HL-60/S4 treated with retinoic acid at 250 ng/mL for 4 days and 3 days (cell line): ENCODE measurements at regions not wholly inside any gene's neighbourhood (a gene's known extent, or its start where the extent isn't known, plus 50 kb on each side); places are given as distances from the start of the nearest gene placed in this dataset.
"Not testable (repeated sequence)": the region's sequence is repeated elsewhere in the genome, so short reads cannot be mapped to it uniquely, and the experiment has no call there.

Source experiments
- in situ Hi-C: fragments of 300-500 bp; cut with MboI; formaldehyde crosslinking; loops from 2 replicates; pipeline ENCODE4 v1.7.0; 2022; ENCODE audit warnings: low sequenced_read_pairs

DNA sequence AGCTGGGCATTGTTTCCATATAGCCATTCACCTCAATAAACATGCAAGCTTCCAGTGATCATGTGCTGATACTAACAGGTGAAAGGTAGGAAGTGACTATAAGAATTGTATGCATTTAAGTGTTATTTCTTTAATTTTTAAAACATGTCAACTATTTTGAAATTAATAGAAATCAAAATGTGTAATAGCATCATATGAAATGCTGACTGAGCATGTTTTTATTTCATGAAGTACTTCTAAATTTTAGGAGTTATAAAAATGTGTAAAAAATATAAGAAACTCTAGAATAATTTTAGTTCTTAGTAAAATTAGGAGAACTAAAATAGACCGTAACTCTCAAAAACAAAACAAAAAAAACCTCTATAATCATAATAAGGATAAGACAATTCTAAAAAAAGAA, 229.3 kb upstream of the ARPP21 start:
- in situ Hi-C loops, result no loop called here

DNA sequence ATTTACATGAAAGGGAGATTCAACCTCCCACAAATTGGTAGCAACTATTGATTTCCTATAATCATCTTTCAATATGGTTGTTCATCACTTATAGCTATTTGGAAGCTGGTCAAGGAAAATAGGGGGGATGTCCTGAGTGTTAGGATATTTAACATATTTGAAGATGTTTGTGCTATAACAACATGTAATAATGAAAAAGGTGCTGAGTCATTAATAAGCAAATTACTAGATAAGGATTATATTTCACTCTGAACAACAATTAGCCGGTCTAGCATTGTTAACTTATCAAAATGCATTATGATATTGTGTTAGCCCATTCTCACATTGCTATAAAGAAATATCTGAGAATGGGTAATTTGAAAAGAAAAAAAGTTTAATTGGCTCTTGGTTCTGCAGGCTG, 225.8 kb upstream of the ARPP21 start:
- in situ Hi-C loops, result no loop called here

DNA sequence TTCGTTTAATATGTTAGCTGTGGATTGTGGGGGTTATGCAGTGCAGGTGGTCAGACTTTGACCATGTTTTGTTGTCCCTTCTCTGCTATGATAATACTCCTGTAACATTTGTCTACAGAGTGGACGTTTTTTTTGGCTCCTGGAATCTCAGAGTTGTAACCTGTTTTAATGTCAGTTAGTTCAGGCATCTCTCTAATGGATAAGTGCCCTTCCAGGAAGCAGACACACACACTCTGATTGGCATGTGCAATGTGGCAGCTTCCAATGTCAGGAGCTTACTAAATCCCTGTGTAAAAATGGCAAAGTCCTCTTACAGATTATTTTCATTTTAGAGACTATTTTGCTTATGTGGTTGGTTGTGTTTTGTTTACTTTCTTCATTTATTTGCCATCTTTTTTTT, 222.2 kb upstream of the ARPP21 start:
- in situ Hi-C loops, result no loop called here

DNA sequence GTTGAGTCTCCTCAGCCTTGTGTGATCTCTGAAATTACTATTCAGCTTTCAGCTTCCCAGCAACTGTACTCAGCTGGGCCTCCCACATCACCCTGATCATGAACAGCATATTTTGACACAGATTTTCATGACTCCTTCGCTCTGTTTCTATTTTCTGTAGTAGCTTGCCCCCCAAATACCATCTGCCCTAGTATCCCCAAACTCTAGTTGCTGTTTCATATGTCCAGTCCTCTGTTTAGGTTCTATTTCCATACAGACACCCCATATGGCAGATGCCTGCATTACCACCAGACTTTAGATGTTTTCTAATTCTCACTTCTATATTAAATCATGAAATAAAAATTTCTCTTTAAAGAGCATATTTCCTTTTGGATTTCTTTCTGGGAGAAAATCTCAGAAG, 217.2 kb upstream of the ARPP21 start:
- in situ Hi-C loops, result no loop called here

DNA sequence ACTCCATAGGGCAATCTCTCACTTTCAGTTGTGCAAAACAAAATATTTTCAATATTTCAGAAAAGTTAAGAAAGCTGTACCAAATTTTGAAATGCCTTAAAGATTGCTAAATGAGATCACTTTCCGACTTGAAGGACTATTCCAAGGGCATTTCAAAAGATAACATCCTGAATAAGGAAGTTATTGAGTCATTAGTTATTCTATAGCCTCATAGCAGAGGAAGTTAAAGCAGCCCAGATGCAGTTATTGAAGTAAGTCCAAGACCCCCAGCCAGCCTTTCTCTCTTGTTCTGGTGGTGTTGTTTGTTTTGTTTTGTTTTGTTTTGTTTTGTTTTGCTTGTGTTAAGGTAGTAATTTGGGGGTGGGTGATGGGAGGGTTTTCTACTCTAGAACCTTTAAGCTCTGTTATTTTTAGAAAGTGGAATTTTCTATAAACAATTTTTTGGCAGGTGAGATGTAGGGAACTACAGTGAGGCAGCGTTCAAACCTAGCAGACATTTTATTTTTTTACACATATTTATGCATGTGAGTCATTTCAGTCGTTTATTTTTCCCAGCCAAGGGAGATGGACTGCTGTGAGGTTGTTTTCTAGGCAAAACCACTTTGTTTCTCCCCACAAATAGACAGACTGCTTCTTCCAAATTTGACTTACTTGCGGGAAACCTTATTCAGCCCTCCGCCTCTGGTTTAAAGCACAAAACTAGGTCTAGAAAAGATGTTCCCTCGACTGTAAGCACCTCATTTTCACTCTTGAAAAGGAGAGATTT, 216.3 kb upstream of the ARPP21 start:
- in situ Hi-C loops, result no loop called here

DNA sequence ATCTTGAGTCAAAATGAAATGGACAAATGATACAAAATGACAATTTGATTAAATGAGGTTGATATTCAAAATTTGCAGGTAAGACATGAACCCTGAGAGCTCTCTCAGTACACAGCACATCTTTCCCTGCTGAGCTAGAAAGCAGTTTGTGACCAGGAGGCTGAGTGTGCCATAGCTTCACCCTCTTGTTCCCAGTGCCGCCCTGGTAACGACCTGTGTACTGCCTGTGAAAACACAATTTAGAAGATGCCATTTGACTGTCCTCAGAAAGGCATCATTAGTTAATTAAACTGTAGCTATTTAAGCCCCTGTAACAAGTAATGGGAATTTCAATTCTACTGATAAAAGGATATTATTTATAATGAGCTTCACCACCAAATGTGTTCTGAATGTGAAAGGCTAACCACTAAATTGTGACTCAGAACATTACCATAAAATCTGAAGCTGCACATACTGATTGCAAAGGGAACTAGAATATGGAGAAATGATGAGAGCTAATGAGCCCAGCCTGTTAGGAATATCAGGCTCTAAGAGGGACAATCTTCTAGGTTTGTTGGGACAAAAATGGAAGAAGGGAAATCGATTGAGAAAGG, 212.9 kb upstream of the ARPP21 start:
- in situ Hi-C loops, result no loop called here

DNA sequence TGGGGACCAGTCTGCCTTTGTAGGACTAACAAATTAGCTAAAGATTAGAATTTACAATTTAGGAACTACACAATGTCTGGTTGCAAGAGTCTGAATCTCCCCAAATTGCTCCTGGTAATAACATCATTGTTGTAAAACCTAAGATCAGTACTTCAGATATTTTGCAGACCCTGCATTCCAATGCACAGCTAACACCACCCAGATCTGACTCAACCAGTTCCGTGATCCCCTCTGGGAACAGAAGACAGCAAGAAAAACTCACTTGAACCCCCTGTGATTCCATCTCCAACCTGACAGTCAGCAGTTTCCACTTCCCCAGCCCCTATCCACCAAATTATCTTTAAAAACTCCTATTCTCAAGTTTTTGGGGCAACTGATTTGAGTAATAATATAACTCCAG, 201.9 kb upstream of the ARPP21 start:
- in situ Hi-C loops, result no loop called here

DNA sequence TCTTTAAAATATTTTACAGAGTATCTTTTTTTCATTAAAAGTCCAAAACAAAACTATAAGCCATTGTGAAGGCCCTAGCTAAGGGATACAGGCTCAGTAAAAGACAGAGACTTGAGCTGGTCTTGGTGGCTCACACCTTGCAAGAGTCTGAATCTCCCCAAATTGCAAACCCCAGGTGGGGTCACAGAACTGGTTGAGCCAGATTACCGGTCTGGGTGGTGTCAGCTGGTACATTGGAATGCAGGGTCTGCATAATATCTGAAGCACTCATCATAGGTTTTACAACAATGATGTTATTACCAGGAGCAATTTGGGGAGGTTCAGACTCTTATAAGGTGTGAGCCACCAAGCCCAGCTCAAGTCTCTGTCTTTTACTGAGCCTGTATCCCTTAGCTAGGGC, 201.2 kb upstream of the ARPP21 start:
- in situ Hi-C loops, result no loop called here

DNA sequence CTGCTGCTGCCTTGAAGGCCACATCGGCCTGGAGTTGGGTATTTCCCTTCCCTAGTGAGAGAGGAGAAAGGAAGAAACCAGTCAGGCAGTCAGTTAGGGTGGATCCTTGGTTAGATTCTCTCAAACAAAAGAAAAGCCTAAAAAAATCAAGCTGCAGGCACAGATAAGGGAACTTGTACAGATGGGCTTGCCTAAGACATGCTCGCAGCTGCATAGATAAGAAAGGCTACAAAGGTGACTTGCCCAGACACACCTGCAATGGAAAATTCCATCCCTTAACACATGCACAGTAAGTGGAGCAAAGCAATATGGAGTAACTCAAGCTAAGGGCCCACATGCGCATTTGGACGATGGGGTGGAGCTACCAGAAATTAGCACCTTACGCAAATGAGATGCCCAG, 199.7 kb upstream of the ARPP21 start:
- in situ Hi-C loops, result no loop called here

DNA sequence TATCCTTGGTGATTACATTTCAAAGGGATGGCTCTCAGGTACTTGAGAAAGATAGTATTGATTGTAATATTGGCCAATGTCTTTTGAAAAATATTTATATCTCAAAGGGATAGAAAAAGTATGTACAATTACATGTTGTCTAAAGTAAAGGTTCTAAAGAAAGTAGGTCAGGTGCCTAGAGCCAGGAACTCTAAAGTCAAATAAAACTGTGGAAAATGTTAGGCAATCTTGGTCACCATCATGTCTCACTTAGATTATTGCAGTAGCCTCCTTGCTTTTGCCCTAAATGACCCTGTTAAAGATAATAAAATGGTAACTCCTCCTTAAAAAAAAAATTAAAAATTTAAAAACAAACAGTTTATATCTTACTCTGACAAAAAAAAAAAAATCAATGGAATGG, 198.5 kb upstream of the ARPP21 start:
- in situ Hi-C loops, result no loop called here

DNA sequence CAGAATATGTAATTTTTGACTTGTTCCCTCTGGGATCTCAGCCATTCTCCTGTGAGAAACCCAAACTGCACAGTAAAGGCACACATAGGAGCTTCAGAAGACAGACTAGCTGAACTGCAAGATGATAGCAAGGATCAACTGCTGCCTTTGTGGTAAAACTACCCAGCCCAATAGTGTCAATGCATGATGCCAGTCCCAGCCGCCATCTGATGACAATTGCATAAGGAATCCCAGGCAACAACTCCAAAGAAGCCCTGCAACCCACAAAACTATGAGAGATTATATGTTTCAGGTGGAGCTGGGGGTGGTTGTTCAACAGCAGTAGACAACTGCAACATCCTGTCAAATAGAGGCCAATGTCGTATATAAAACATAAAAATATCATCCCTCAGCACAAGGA, 192.4 kb upstream of the ARPP21 start:
- in situ Hi-C loops, result no loop called here

DNA sequence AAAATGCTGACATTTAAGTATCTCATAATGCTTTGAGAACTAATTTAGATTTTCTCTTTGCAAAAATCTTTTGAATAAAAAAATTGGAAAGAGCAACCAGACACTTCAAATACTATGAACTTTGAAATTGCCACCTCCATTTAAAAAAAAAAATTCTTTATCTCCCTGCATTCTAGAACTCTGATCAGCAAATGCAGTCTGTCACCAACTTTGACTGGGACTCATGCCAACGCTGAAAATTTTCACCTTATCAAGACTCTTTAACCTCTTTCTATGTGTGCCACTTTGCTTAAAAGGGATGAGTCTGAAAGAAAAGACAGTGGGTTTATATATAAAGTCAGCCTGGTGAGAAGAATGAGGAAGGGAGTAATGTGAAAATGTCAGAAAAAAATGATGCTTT, 191.2 kb upstream of the ARPP21 start:
- in situ Hi-C loops, result no loop called here

DNA sequence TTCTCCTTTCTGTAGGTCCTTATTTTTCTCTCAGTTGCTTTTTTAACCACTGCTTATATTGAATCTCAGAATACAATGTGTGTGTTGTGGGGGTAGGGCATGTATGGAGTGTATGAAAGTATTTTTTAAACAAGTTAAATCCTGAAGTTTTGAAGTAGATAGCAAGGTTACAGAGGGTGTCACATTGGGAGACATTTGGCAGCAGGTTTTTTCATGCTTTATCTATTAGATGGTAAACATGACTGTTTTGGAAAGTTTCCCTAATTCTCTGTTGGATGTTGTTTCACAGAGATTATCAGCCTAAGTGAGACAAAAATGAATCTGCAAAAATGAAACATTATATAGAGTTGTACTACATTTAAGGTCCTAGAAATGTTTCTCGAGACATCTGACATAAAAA, 190.6 kb upstream of the ARPP21 start:
- in situ Hi-C loops, result no loop called here

DNA sequence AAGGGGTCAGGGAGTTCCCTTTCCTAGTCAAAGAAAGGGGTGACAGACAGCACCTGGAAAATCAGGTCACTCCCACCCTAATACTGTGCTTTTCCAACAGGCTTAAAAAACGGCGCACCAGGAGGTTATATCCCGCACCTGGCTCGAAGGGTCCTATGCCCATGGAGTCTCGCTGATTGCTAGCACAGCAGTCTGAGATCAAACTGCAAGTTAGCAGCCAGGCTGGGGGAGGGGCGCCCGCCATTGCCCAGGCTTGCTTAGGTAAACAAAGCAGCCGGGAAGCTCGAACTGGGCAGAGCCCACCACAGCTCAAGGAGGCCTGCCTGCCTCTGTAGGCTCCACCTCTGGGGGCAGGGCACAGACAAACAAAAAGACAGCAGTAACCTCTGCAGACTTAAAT, 184.5 kb upstream of the ARPP21 start:
- in situ Hi-C loops, result not testable (repeated sequence)

DNA sequence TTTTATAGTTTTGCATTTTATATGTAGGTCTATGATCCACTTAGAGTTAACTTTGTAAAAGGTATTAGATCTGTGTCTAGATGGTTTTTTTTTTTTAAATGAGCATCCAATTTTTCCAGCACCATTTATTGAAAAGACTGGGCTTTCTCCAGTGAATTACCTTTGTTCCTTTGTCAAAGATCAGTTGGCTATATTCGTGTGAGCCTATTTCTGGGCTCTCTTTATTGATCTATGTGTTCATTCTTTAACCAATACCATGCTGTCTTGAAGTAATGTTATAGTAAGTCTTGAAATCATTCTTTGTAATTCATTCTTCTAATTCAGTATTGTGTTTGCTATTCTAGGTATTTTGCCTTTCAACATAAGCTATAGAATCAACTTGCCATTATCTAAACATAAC, 165.4 kb upstream of the ARPP21 start:
- in situ Hi-C loops, result no loop called here

DNA sequence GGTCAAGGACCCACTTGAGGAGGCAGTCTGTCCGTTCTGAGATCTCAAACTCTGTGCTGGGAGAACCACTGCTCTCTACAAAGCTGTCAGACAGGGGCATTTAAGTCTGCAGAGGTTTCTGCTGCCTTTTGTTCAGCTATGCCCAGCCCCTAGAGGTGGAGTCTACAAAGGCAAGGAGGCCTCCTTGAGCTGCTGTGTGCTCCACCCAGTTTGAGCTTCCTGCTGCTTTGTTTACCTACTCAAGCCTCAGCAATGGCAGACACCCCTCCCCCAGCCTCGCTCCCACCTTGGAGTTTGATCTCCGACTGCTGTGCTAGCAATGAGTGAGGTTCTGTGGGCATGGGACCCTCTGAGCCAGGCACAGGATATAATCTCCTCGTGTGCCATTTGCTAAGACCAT, 156.8 kb upstream of the ARPP21 start:
- in situ Hi-C loops, result not testable (repeated sequence)

DNA sequence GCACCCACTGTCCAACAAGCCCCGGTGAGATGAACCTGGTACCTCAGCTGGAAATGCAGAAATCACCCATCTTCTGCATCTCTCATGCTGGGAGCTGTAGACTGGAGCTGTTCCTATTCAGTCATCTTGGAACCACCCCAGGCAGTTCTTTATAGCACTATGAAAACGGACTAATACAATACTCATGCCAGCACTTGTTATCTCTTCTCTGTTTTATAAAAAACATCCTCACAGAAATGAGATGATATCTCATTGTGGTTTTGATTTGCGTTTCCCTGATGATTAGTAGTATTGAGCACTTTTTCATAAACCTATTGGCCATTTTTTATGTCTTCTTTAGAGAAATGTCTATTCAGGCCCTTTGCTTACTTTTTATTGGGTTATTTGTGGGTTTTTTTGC, 156.2 kb upstream of the ARPP21 start:
- in situ Hi-C loops, result no loop called here

DNA sequence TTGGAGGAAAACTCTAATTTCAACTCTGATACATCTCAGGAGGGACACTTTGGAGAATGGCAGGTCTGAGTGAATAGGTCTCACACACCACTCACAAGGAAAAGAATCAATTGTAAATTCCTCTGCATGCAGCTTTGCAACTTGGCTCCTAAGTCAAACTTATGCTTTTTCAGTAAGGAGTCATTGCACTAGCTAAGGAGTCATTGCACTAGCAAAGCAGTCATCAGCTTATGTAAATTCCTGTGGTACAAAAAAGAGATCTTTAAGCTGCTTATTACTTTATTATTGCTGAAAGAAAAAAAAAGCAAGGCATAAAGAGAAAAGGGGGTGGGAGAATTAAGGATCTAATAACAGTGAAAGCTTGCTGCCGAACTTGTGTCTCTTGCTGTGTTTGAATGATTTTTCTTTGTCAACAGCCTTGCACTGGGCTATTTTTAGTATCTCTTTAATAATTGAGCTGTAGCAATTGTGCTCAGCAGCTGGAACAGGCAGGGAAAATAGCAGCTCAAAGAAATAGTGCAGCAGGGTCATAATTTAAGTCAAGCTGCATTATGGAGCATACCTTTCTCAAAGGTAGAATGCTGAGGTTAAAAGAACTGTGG, 154.3 kb upstream of the ARPP21 start:
- in situ Hi-C loops, result no loop called here

DNA sequence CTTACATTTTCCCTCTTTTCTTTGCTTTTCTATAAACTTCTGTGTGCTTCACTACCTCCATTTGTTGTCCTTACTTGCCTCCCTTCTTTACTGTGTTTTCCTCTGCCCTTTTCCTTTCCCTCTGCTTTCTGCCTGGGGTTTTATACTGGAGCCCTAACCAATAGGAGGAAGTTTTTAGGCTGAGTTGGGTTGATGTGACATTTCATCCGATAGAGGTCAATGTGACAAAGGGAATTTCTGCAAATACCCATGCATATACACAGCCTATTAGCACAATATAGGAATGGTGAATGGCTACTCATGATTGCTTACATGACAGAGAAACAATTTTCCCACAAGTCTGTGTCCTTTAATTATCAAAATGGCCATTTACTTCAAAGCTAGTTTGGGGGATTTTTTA, 153.0 kb upstream of the ARPP21 start:
- in situ Hi-C loops, result no loop called here

DNA sequence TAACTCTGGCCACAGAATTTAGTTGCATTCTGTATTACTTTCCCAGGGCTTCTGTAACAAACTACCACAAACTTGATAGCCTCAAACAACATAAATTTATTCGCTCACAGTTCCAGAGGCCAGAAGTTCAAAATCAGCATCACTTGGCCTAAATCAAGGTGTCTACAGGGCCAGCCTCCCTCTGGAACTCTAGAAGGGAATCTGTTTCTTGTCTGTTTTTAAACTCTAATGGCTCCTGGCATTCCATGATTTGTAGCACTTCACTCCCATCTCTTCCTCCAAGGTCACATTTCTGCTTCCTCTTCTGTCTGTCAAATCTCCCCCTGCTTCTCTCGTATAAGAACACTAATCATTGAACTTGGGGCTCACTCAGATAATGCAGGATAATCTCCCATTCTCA, 151.9 kb upstream of the ARPP21 start:
- in situ Hi-C loops, result no loop called here

DNA sequence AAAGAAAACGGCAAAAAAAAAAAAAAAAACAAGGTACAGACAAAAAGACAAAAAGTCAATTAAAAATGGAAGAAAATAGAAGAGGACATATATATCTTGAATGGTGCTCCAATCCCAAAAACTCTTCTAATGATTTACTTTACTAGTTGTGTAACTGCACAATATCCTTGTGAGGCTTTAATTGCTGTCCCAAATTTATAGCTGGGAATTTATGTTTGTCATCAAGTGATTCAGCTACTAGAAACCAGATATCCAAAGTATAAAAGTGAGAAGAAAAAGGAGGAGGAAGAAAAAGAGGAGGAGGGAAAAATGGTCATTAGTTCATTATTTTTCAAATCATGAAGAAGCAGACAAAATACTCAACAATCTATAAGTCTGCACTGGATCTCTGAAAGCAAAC, 150.8 kb upstream of the ARPP21 start:
- in situ Hi-C loops, result no loop called here

DNA sequence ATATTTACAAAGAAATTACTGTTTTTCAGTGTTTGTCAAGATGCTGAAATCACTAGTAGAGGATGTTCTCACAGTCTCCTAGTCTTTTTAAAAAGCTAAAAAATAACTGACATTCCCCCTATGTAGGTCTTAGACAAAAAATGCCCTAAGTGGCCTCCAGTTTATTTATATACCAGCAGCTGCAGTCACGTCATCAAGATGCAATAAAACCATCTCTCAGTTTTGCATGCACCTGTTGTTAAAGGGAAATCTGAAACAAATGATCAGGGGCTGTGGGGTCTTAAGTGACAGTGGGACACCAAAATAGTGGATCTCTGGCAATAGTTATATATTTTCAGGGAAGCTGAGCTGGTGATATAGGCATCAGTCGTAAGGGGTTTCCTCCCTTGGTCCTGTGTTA, 146.5 kb upstream of the ARPP21 start:
- in situ Hi-C loops, result no loop called here
